IMR-90 (cell line): ENCODE measurements at regions not wholly inside any gene's neighbourhood (a gene's known extent, or its start where the extent isn't known, plus 50 kb on each side); places are given as distances from the start of the nearest gene placed in this dataset.

Source experiments
- ATAC-seq: fragments of 200-7000 bp; cut with Tn5 transposase; 2 replicates; pipeline ENCODE4 v1.9.1; 2020; ENCODE audit warnings: low read depth, mild to moderate bottlenecking, moderate library complexity
- BruUV-seq: library from RNA; stranded (reverse); fragments of 400-500 nt; replicated peaks from 2 replicates; lab custom pipeline; 2021; lab: Mats Ljungman, UMichigan
- CTCF ChIA-PET: fragments of 300-600 bp; formaldehyde crosslinking; extraction: SDS; loops from one replicate; lab custom pipeline; 2021; ENCODE audit warnings: antibody characterized with exemption; lab: Yijun Ruan, JAX
- POLR2A ChIA-PET: fragments of 300-600 bp; sonication (Branson Sonifier 250); formaldehyde crosslinking; loops from one replicate; lab custom pipeline; 2022; ENCODE audit warnings: antibody characterized with exemption; ENCODE audit not compliant: unreplicated experiment; lab: Charles Lee
- DNase-seq: peaks from one replicate; pipeline ENCODE4 v3.0.0; 2013
- H2AFZ ChIP-seq: replicated peaks from 2 replicates; pipeline ENCODE3; 2013; ENCODE audit warnings: low read length, mild to moderate bottlenecking; ENCODE audit not compliant: poor library complexity
- H2AK5ac ChIP-seq: 2 replicates; pipeline ENCODE4 v1.6.1; 2013; ENCODE audit warnings: low read depth, low read length, inconsistent platforms
- H2AK9ac ChIP-seq: replicated peaks from 2 replicates; pipeline ENCODE3; 2013; ENCODE audit warnings: mild to moderate bottlenecking, low read depth, low read length, moderate library complexity; ENCODE audit not compliant: poor library complexity
- H2BK120ac ChIP-seq: 2 replicates; pipeline ENCODE4 v1.6.1; 2013; ENCODE audit warnings: low read depth, low read length, inconsistent platforms
- H2BK15ac ChIP-seq: 3 replicates; pipeline ENCODE4 v1.6.1; 2013; ENCODE audit warnings: low read depth, low read length, inconsistent platforms
- H2BK20ac ChIP-seq: 2 replicates; pipeline ENCODE4 v1.6.1; 2013; ENCODE audit warnings: low read depth, mild to moderate bottlenecking, inconsistent platforms, low read length, moderate library complexity
- H2BK5ac ChIP-seq: 2 replicates; pipeline ENCODE4 v1.6.1; 2013; ENCODE audit warnings: mild to moderate bottlenecking, low read depth, low read length, inconsistent platforms; ENCODE audit not compliant: poor library complexity, severe bottlenecking
- H3K14ac ChIP-seq: replicated peaks from 2 replicates; pipeline ENCODE4 v1.6.1; 2013; ENCODE audit warnings: low read depth, low read length, inconsistent platforms
- H3K18ac ChIP-seq: 2 replicates; pipeline ENCODE4 v1.6.1; 2013; ENCODE audit warnings: low read depth, low read length, control low read depth
- H3K23ac ChIP-seq: 2 replicates; pipeline ENCODE4 v1.6.1; 2013; ENCODE audit warnings: low read depth, low read length, inconsistent platforms
- H3K27ac ChIP-seq: 2 replicates; pipeline ENCODE4 v1.5.1; 2013; ENCODE audit warnings: mild to moderate bottlenecking, control low read depth, low read length; ENCODE audit not compliant: insufficient read depth
- H3K27me3 ChIP-seq: 2 replicates; pipeline ENCODE4 v1.6.1; 2013; ENCODE audit warnings: low read length; ENCODE audit not compliant: control insufficient read depth, insufficient read depth
- H3K36me3 ChIP-seq: 2 replicates; pipeline ENCODE4 v1.6.1; 2013; ENCODE audit warnings: low read length, mixed read lengths; ENCODE audit not compliant: control insufficient read depth, insufficient read depth
- H3K4ac ChIP-seq: 2 replicates; pipeline ENCODE4 v1.6.1; 2013; ENCODE audit warnings: low read depth, low read length, inconsistent platforms
- H3K4me1 ChIP-seq: 2 replicates; pipeline ENCODE4 v1.6.1; 2013; ENCODE audit warnings: low read length, mixed read lengths; ENCODE audit not compliant: control insufficient read depth, insufficient read depth
- H3K4me2 ChIP-seq: 2 replicates; pipeline ENCODE4 v1.6.1; 2013; ENCODE audit warnings: low read depth, mild to moderate bottlenecking, control low read depth, low read length, moderate library complexity
- H3K4me3 ChIP-seq: 2 replicates; pipeline ENCODE4 v1.5.1; 2013; ENCODE audit warnings: low read depth, mild to moderate bottlenecking, control low read depth, low read length, moderate library complexity; ENCODE audit not compliant: insufficient read depth
- H3K56ac ChIP-seq: 2 replicates; pipeline ENCODE4 v1.6.1; 2013; ENCODE audit warnings: low read length, inconsistent platforms; ENCODE audit not compliant: insufficient read depth; ENCODE audit errors: extremely low read depth
- H3K79me1 ChIP-seq, 2 experiments: 2 replicates each; pipeline ENCODE4 v1.6.1; 2013; ENCODE audit warnings: low read length in 2 of 2, inconsistent platforms in 1 of 2, low read depth in 1 of 2
- H3K9ac ChIP-seq: 2 replicates; pipeline ENCODE4 v1.6.1; 2013; ENCODE audit warnings: low read depth, low read length, control low read depth
- H3K9me1 ChIP-seq: 2 replicates; pipeline ENCODE4 v1.6.1; 2013; ENCODE audit warnings: low read length, inconsistent platforms; ENCODE audit not compliant: insufficient read depth
- H3K9me3 ChIP-seq: 2 replicates; pipeline ENCODE4 v1.6.1; 2013; ENCODE audit warnings: low read length; ENCODE audit not compliant: control insufficient read depth, insufficient read depth
- H4K20me1 ChIP-seq: 2 replicates; pipeline ENCODE4 v1.6.1; 2013; ENCODE audit warnings: low read length, inconsistent platforms; ENCODE audit not compliant: insufficient read depth
- H4K5ac ChIP-seq: 2 replicates; pipeline ENCODE4 v1.6.1; 2013; ENCODE audit warnings: mild to moderate bottlenecking, low read depth, low read length, control low read depth
- H4K8ac ChIP-seq, 2 experiments: 2 replicates each; pipeline ENCODE4 v1.6.1; 2013; ENCODE audit warnings: low read depth in 2 of 2, low read length in 2 of 2, control low read depth in 1 of 2, inconsistent platforms in 1 of 2
- H4K91ac ChIP-seq: 2 replicates; pipeline ENCODE4 v1.6.1; 2013; ENCODE audit warnings: low read depth, low read length, inconsistent platforms; ENCODE audit not compliant: insufficient read depth
- CTCF ChIP-seq: conservative IDR thresholded peaks from 2 replicates; pipeline ENCODE4 v1.5.1; 2012; ENCODE audit warnings: mild to moderate bottlenecking, low read depth, low read length, improper control_type of control experiment
- POLR2A ChIP-seq: IDR thresholded peaks from 2 replicates; pipeline ENCODE4 v1.6.1; 2012; ENCODE audit warnings: mild to moderate bottlenecking, low read depth, low read length
- WGBS, 2 experiments: methylation state at CpG; one replicate each; pipeline versions ENCODE4 v1.1.5 to v1.1.7; 2013; ENCODE audit warnings: missing lambda C conversion rate in 2 of 2; ENCODE audit not compliant: insufficient read length in 1 of 2; ENCODE audit errors: extremely low coverage in 2 of 2; 5-methylcytosine and 5-hydroxymethylcytosine counted together
- dilution Hi-C: fragments of 300-500 bp; cut with HindIII; formaldehyde crosslinking; loops from one replicate; pipeline ENCODE4 v1.14.3; 2018; ENCODE audit warnings: low sequenced_read_pairs; ENCODE audit not compliant: unreplicated experiment
- in situ Hi-C: fragments of 300-500 bp; cut with MboI; formaldehyde crosslinking; loops from 3 replicates; pipeline ENCODE4 v1.14.3; 2019; ENCODE audit warnings: low sequenced_read_pairs, inconsistent platforms, mixed read lengths
- intact Hi-C: fragments of 100-400 bp; cut with micrococcal nuclease; formaldehyde crosslinking; loops from 2 replicates; pipeline ENCODE4 v1.10.0; 2022

- H4K5ac ChIP-seq = no peak overlapping the region
- no peak overlapping the region for H2AFZ ChIP-seq
- H3K23ac ChIP-seq = no peak overlapping the region
- no peak overlapping the region for H2AK9ac ChIP-seq
- no peak overlapping the region for H2BK5ac ChIP-seq
- intact Hi-C loops = no loop called here
- no peak overlapping the region for H3K4me2 ChIP-seq
- no peaks in the 10 kb centered on the region for H3K9me3 ChIP-seq
- H4K20me1 ChIP-seq = no peaks in the 10 kb centered on the region
- no peak overlapping the region for H4K8ac ChIP-seq
- DNase-seq (no peak), ATAC-seq (no peak)
- no peak overlapping the region for H3K18ac ChIP-seq
- no peak overlapping the region for H3K27ac ChIP-seq
- ChIA-PET CTCF (interaction anchor here (0.6 to 0.7 kb wide), 2 partner anchors 36 to 1044 kb away, joined by 3 to 5 read pairs; no protein-coding TSS in a partner anchor), POLR2A (no interaction called here)
- no peak overlapping the region for H2BK120ac ChIP-seq
- dilution Hi-C loops = no loop called here
- H3K4me3 ChIP-seq = no peak overlapping the region
- H2BK15ac ChIP-seq = no peak overlapping the region
- H3K56ac ChIP-seq = no peak overlapping the region
- peaks cover 20% of the 10 kb centered on the region for H3K27me3 ChIP-seq
- WGBS, 2 experiments = 89% methylated on average over 3 of the region's 7 CpGs; no CpG with 5 or more reads in 1 of the 2 experiments
- H3K79me1 ChIP-seq = no peaks in the 10 kb centered on the region
- H2AK5ac ChIP-seq = no peak overlapping the region
- H3K36me3 ChIP-seq = no peaks in the 10 kb centered on the region
- H3K4me1 ChIP-seq = no peaks in the 10 kb centered on the region
- H4K91ac ChIP-seq = no peak overlapping the region
- no TSS peak for BruUV-seq
- H3K9ac ChIP-seq = no peak overlapping the region
- no peak overlapping the region for H3K14ac ChIP-seq
- in situ Hi-C loops = no loop called here
- no peak overlapping the region for H2BK20ac ChIP-seq
- TF ChIP-seq POLR2A (no peak), CTCF (no peak)
- H3K9me1 ChIP-seq = no peaks in the 10 kb centered on the region
- H3K4ac ChIP-seq = no peak overlapping the region
Observed at GRCh38 chr6:14254505-14254904, 136.9 kb downstream of the CD83 start.
